Dermis blood vessel endothelial cell (primary cell): ENCODE measurements at regions not wholly inside any gene's neighbourhood (a gene's known extent, or its start where the extent isn't known, plus 50 kb on each side); places are given as distances from the start of the nearest gene placed in this dataset.

ENCODE experiments used
- DNase-seq: peaks from one replicate; pipeline ENCODE4 v3.0.0; 2010

DNA sequence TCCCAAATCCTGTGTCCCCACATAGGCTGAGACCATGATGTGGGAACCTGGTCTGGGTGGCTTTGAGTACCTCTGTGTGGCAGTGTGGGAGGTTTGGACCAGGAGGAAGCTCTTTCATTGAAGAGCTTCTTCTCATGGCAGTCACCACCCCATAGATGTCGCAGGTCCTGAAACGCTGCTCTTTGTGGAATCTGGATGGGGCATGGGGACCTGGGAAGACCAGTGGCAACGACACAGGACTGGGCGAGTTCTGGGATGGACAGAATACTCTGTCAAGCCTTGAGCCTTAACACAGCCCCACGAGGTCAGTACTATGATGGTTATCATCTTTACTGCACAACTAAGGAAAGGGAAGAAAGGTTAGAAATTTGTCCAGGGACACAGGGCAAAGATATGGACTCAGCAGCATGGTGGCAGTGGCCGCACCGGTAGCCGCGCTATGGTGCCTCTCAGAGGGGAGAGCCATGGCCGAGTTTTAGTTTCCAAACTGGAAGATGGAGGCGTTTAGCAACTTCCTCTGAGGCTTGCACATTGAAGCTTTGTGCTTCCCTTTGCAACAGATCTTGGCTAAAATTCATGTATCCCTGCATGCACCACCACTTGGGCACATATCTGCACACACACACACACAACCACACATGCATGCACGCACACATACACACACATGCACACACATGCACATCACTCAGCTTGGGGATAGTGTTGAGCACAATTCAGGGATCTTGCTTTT, 117.7 kb upstream of the C1orf174 start:
- DNase-seq, result no peak

- DNase-seq, result no peak
Measured at GRCh38 chr1:4018466-4019146, 118.5 kb upstream of the C1orf174 start.

DNA sequence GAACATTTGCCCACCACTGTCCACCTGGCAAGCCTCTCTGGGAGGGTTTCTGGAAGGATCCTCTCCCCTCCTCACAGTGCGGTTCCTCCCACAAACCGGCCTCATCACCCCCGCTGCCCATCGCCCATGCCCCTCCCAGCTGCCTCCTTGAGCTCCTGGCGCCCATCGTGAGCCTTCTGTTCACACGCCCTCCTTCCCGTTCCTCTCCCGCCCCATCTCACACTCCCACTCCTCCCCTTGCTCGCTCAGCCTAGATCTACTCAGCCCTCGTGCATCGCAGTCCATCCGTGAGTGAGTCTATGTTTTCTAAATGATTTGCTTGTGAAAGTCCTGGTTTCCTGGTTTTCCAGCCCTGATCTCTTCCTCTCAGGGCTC, 119.1 kb upstream of the C1orf174 start:
- no peak for DNase-seq

GRCh38 chr1:4019606-4020331, 119.7 kb upstream of the C1orf174 start:
- no peak for DNase-seq

GRCh38 chr1:4020449-4020848, 120.4 kb upstream of the C1orf174 start:
- DNase-seq, result no peak

- DNase-seq, result no peak
Measured at GRCh38 chr1:4021136-4021973, 121.3 kb upstream of the C1orf174 start.

- DNase-seq, result no peak
Measured at GRCh38 chr1:4021974-4022268, 121.8 kb upstream of the C1orf174 start.

DNA sequence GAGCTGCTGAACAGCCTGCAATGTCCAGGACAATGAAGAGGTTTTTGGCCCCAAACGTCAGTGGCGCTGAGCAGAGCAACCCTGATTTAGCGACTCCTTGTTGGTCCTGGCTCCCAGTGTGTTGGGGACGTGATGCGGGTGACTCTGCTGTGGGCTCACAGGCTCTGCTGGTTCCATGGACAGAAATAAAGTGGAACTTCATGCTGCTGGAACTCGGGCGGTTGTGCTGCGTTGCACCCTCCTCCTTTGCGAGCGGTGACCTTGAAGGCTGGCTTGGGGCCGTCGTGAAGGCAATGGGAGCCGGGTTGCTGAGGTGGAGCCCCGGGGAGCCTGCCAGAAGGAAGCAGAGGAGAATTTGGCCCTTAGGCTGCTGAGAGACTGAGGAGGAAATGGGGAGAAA, 122.6 kb upstream of the C1orf174 start:
- DNase-seq, result no peak

DNA sequence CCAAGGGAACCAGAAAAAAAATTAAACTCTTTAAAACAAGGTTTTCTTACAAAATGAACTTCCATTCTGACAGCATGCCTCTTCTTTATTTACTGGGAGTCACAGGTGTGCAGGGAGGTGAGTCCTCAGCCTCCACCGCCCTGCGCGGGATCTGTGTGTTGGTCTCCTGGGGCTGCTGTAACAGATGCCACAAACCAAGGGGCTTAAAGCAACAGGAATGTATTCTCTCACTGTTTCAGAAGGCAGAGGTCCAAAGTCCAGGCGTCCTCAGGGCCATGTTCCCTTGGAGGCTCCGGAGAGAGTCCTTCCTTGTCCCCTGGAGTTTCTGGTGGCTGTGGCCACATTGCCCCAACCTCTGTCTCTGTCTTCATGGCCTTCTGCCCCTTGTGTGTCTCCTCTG, 123.6 kb upstream of the C1orf174 start:
- DNase-seq, result no peak

DNA sequence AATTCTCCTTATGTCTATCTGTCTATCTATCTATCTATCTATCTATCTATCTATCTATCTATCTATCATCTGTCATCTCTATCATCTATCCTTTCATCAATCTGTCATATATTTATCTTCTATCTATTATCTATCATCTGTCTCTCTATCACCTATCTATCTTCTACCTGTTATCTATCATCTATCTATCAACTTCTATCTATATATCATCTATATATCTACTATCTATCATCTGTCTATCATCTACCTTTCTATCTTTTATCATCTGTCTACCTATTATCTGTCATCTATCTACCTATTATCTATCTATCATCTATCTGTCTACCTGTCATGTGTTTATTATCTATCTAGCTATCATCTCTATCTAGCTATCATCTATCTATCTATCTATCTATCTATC, 124.7 kb upstream of the C1orf174 start:
- no peak for DNase-seq

GRCh38 chr1:4025752-4026151, 125.7 kb upstream of the C1orf174 start:
- no peak for DNase-seq

- DNase-seq, result no peak
Measured at GRCh38 chr1:4027008-4027407, 126.9 kb upstream of the C1orf174 start.

- DNase-seq, result no peak
Measured at GRCh38 chr1:4027492-4028138, 127.5 kb upstream of the C1orf174 start.

DNA sequence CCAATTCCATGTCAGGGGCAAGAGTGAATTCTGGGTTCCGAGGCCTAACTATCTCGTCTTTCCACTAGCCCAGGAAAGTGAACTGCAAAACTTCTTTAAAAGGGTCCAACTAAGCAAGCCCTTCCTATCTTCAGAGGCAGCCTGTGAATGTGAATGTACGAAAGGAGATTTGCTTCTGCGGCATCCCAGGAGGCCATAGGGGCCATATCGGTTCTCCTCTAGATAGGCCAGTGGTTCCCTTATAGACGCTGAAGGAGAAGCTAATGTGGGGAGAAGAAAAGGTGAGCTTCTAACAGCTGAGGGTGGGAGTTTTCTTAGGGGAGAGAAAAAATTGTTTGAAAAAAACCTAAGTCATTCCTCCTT, 128.0 kb upstream of the C1orf174 start:
- no peak for DNase-seq

- no peak for DNase-seq
Measured at GRCh38 chr1:4029376-4029775, 129.3 kb upstream of the C1orf174 start.

- DNase-seq, result no peak
Measured at GRCh38 chr1:4032571-4032970, 132.5 kb upstream of the C1orf174 start.

GRCh38 chr1:4033129-4033676, 133.1 kb upstream of the C1orf174 start:
- no peak for DNase-seq

DNA sequence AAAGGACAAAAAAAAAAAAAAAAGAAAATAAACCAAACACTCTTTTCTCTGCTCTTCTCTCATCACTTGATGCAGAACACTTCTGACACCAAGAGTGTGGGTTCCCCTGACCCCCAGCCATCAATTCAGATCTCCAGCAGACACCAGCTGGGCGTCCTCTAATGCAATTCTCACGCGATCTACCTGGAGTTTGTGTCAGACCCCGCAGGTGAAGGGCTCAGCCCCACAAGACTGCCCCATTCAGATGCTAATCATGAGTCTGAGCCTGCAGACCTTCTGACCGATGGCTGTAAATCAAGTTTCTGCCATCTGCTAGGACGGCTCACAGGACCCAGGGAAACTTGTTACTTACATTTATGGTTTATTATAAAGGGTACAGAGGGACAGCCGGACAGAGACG, 133.6 kb upstream of the C1orf174 start:
- DNase-seq, result no peak

- DNase-seq, result no peak
Measured at GRCh38 chr1:4034318-4034887, 134.3 kb upstream of the C1orf174 start.

GRCh38 chr1:4044967-4045366, 144.9 kb upstream of the C1orf174 start:
- DNase-seq, result no peak

- no peak for DNase-seq
Measured at GRCh38 chr1:4045397-4046010, 145.4 kb upstream of the C1orf174 start.
